Myocyte (in vitro differentiated cells): ENCODE measurements at regions not wholly inside any gene's neighbourhood (a gene's known extent, or its start where the extent isn't known, plus 50 kb on each side); places are given as distances from the start of the nearest gene placed in this dataset.

Experiments used
- DNase-seq: peaks from one replicate; pipeline ENCODE4 v3.0.0-alpha.2; 2012; ENCODE audit warnings: low read depth

GRCh38 chr1:239538239-239538988, 152.0 kb downstream of the CHRM3 start:
- no peak for DNase-seq

- DNase-seq, result no peak
Observed at GRCh38 chr1:239539051-239539450, 152.7 kb downstream of the CHRM3 start.

GRCh38 chr1:239539812-239540211, 153.4 kb downstream of the CHRM3 start:
- DNase-seq, result no peak

- DNase-seq, result no peak
Observed at GRCh38 chr1:239543873-239544272, 157.5 kb downstream of the CHRM3 start.

GRCh38 chr1:239545466-239545865, 159.1 kb downstream of the CHRM3 start:
- DNase-seq, result no peak

- DNase-seq, result peak; percentile 4
Observed at GRCh38 chr1:239547987-239548386, 161.6 kb downstream of the CHRM3 start.

GRCh38 chr1:239550178-239550577, 163.8 kb downstream of the CHRM3 start:
- DNase-seq, result no peak

GRCh38 chr1:239555350-239555749, 169.0 kb downstream of the CHRM3 start:
- DNase-seq, result no peak

- DNase-seq, result no peak
Observed at GRCh38 chr1:239558559-239558958, 172.2 kb downstream of the CHRM3 start.

GRCh38 chr1:239558991-239559390, 172.6 kb downstream of the CHRM3 start:
- no peak for DNase-seq

GRCh38 chr1:239560921-239561320, 174.6 kb downstream of the CHRM3 start:
- DNase-seq, result no peak

- DNase-seq, result no peak
Observed at GRCh38 chr1:239562095-239562494, 175.7 kb downstream of the CHRM3 start.

- no peak for DNase-seq
Observed at GRCh38 chr1:239563681-239564080, 177.3 kb downstream of the CHRM3 start.

GRCh38 chr1:239566074-239566473, 179.7 kb downstream of the CHRM3 start:
- DNase-seq, result no peak

GRCh38 chr1:239570878-239571277, 184.5 kb downstream of the CHRM3 start:
- DNase-seq, result peak; percentile 3

GRCh38 chr1:239572183-239572582, 185.8 kb downstream of the CHRM3 start:
- no peak for DNase-seq

GRCh38 chr1:239574112-239574511, 187.7 kb downstream of the CHRM3 start:
- DNase-seq, result no peak

- DNase-seq, result no peak
Observed at GRCh38 chr1:239575113-239575512, 188.7 kb downstream of the CHRM3 start.

GRCh38 chr1:239583536-239583935, 197.2 kb downstream of the CHRM3 start:
- DNase-seq, result no peak

- no peak for DNase-seq
Observed at GRCh38 chr1:239586128-239586527, 199.8 kb downstream of the CHRM3 start.

- DNase-seq, result no peak
Observed at GRCh38 chr1:239587066-239587465, 200.7 kb downstream of the CHRM3 start.

- no peak for DNase-seq
Observed at GRCh38 chr1:239587574-239588369, 201.4 kb downstream of the CHRM3 start.

GRCh38 chr1:239590556-239590955, 204.2 kb downstream of the CHRM3 start:
- DNase-seq, result no peak
